ENCODE measurements at regions not wholly inside any gene's neighbourhood (a gene's known extent, or its start where the extent isn't known, plus 50 kb on each side); places are given as distances from the start of the nearest gene placed in this dataset.

- TF ChIP-seq MTA3 (IDR thresholded peaks at IDR 0.05; ENCODE audit: borderline replicate concordance, low read length), result no peak
- no peak for TF ChIP-seq RUNX3 (IDR thresholded peaks at IDR 0.05; ENCODE audit: low read length)
- TF ChIP-seq NFXL1 (IDR thresholded peaks at IDR 0.05; ENCODE audit: borderline replicate concordance), result no peak
Measured at GRCh38 chr18:22471546-22472131, 53.9 kb upstream of the CTAGE1 start (continued).

GRCh38 chr18:22473366-22473765, 55.7 kb upstream of the CTAGE1 start:
- in situ Hi-C loops (cut with MboI) (no loop called here), intact Hi-C loops (cut with micrococcal nuclease; ENCODE audit: unreplicated experiment) (no loop called here)
- CTCF ChIA-PET, result no interaction called here
- POLR2A ChIA-PET, result no interaction called here
- H3K79me2 ChIP-seq (ENCODE audit: control insufficient read depth, insufficient read depth, low read length), result no peaks in the 10 kb centered on the region
- RAD21 ChIA-PET (ENCODE audit: unreplicated experiment), result no interaction called here
- DNase-seq (ENCODE audit: low read depth, low spot score) (no peak), ATAC-seq (no peak), FAIRE-seq (no peak)
- H3K27ac ChIP-seq (ENCODE audit: control insufficient read depth, insufficient read depth), result no peak overlapping the region
- no peak overlapping the region for H3K4me3 ChIP-seq
- WGBS (ENCODE audit: insufficient coverage, insufficient replicate concordance, low lambda C conversion rate, missing lambda C conversion rate), result 2% methylated on average over 3 of the region's 3 CpGs
- no peaks in the 10 kb centered on the region for H3K9me3 ChIP-seq (replicated peaks; ENCODE audit: control insufficient read depth, insufficient read depth, low read length)
- no peaks in the 10 kb centered on the region for H3K4me1 ChIP-seq (ENCODE audit: control insufficient read depth, insufficient read depth, low read length)
- H3K9ac ChIP-seq (ENCODE audit: control insufficient read depth, insufficient read depth, low read length), result no peak overlapping the region
- no peak overlapping the region for H3K4me2 ChIP-seq (ENCODE audit: control insufficient read depth, insufficient read depth)
- TF ChIP-seq CHD2 (IDR thresholded peaks at IDR 0.05; ENCODE audit: borderline replicate concordance, low read depth, low read length) (no peak), ASH2L (IDR thresholded peaks at IDR 0.05; ENCODE audit: borderline replicate concordance, low read depth) (no peak), RBBP5 (conservative IDR thresholded peaks at IDR 0.05) (no peak), SIN3A (IDR thresholded peaks at IDR 0.05; ENCODE audit: low read depth, low read length) (no peak), POLR2A (IDR thresholded peaks at IDR 0.05; ENCODE audit: low read depth, low read length) (no peak), ZBTB33 (IDR thresholded peaks at IDR 0.05) (no peak), IKZF1 (conservative IDR thresholded peaks at IDR 0.05) (no peak), BCL11A (IDR thresholded peaks at IDR 0.05; ENCODE audit: low read depth, low read length) (no peak)
- SMC1A ChIA-PET (ENCODE audit: uncharacterized antibody, unreplicated experiment), result interaction anchor here (0.6 kb wide), 1 partner anchor 543 kb away, joined by 3 read pairs; no protein-coding TSS in a partner anchor
- no peaks in the 10 kb centered on the region for H4K20me1 ChIP-seq (ENCODE audit: control insufficient read depth, insufficient read depth)
- H2AFZ ChIP-seq (ENCODE audit: control insufficient read depth, low read depth, low read length), result no peak overlapping the region
- H3K27me3 ChIP-seq (replicated peaks in 1 of 2; ENCODE audit: control insufficient read depth in 2 of 2, insufficient read depth in 2 of 2, low read length in 1 of 2), result no peaks in the 10 kb centered on the region; a peak in 1 of 4 replicates
- no TSS peak for BruUV-seq (replicated peaks)
- H3K36me3 ChIP-seq (ENCODE audit: control insufficient read depth in 2 of 2, insufficient read depth in 2 of 2, low read length in 1 of 2), result no peaks in the 10 kb centered on the region

Measured in GM12878 (cell line).